Stimulated activated effector memory CD8-positive, alpha-beta T cell treated with anti-CD3 and anti-CD28 coated beads, Interleukin-12 subunit alpha, Interleukin-12 subunit beta, amount 100 ng/mL, for 72 hours (primary cell): ENCODE measurements at regions not wholly inside any gene's neighbourhood (a gene's known extent, or its start where the extent isn't known, plus 50 kb on each side); places are given as distances from the start of the nearest gene placed in this dataset.
"Not testable (repeated sequence)": the region's sequence is repeated elsewhere in the genome, so short reads cannot be mapped to it uniquely, and the experiment has no call there.

Experiments used
- ATAC-seq: fragments of 150-1000 bp; cut with Tn5 transposase; 2 replicates; pipeline ENCODE4 v1.10.0; 2021
- DNase-seq, 2 donors: peaks; one replicate each; pipeline ENCODE4 v3.0.0; 2021 to 2022; ENCODE audit warnings: low spot score in 2 of 2
- H3K27ac Mint-ChIP-seq: one replicate; pipeline ENCODE4 v1.8.0; 2022; ENCODE audit warnings: mild to moderate bottlenecking, mixed read lengths
- H3K36me3 Mint-ChIP-seq: one replicate; pipeline ENCODE4 v1.8.0; 2022; ENCODE audit warnings: mild to moderate bottlenecking, mixed read lengths
- H3K4me1 Mint-ChIP-seq: one replicate; pipeline ENCODE4 v1.8.0; 2022; ENCODE audit warnings: mixed read lengths
- H3K4me3 Mint-ChIP-seq: one replicate; pipeline ENCODE4 v1.8.0; 2022; ENCODE audit warnings: mild to moderate bottlenecking, mixed read lengths
- H3K9me3 Mint-ChIP-seq: one replicate; pipeline ENCODE4 v1.8.0; 2022; ENCODE audit warnings: mixed read lengths

- DNase-seq, H3K9me3 Mint-ChIP-seq, H3K4me1 Mint-ChIP-seq, H3K36me3 Mint-ChIP-seq, ATAC-seq, H3K4me3 Mint-ChIP-seq, H3K27ac Mint-ChIP-seq: not testable (repeated sequence)
These were observed 453.9 kb downstream of the RPIA start for GRCh38 chr2:89145342-89145741.

GRCh38 chr2:89148256-89148655 lies 456.8 kb downstream of the RPIA start:
- H3K4me1 Mint-ChIP-seq, DNase-seq, H3K9me3 Mint-ChIP-seq, H3K36me3 Mint-ChIP-seq, H3K4me3 Mint-ChIP-seq, H3K27ac Mint-ChIP-seq, ATAC-seq: not testable (repeated sequence)

- H3K4me1 Mint-ChIP-seq, H3K27ac Mint-ChIP-seq, DNase-seq, ATAC-seq, H3K9me3 Mint-ChIP-seq, H3K36me3 Mint-ChIP-seq, H3K4me3 Mint-ChIP-seq: not testable (repeated sequence)
These were observed 460.2 kb downstream of the RPIA start for GRCh38 chr2:89151699-89152098.

DNA sequence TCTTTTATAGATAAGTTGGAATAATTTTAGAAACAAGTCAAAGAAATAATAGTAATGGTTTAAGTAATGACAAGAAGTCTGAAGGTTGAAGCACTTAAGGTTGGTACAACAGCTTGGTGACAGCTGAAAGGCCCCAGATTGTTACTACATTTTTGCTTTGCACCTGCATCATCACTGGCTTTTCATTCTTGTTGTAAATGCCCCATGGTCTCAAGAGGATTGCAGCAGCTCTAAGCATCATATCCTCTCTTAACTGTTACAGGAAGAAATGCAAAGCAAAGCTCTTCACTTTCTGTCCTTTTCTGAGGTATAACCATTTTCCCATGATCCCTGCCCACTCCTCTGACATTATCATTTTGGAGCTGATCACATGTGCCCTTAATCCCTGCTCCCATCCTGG lies 461.0 kb downstream of the RPIA start:
- H3K4me3 Mint-ChIP-seq, DNase-seq, H3K9me3 Mint-ChIP-seq, ATAC-seq, H3K27ac Mint-ChIP-seq, H3K4me1 Mint-ChIP-seq, H3K36me3 Mint-ChIP-seq: not testable (repeated sequence)

DNA sequence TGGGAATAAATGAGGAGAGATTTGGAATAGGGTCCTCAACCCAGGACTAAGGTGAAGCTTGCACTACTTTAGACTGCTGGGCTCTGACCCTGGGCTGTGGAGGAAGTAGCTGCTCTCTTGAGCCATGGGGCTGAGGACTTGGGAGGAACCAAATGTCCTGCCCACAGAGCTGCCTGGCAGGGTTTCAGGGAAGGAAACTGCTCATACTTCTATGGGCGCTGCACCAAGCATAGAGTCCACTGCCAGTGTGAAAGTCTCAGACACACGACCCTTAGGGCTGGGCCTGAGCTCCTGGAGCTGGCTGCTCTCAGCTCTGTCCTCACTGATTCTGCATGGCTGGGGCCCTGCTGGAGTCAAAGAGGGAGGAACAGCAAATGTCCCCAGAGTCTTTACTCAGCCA lies 461.7 kb downstream of the RPIA start:
- not testable (repeated sequence) for H3K36me3 Mint-ChIP-seq, DNase-seq, H3K9me3 Mint-ChIP-seq, H3K27ac Mint-ChIP-seq, H3K4me1 Mint-ChIP-seq, H3K4me3 Mint-ChIP-seq
- ATAC-seq = peak; percentile 32

GRCh38 chr2:89154247-89154682 lies 462.8 kb downstream of the RPIA start:
- DNase-seq, H3K4me1 Mint-ChIP-seq, H3K9me3 Mint-ChIP-seq, H3K27ac Mint-ChIP-seq, ATAC-seq, H3K4me3 Mint-ChIP-seq, H3K36me3 Mint-ChIP-seq: not testable (repeated sequence)

GRCh38 chr2:89160306-89160705 lies 468.8 kb downstream of the RPIA start:
- not testable (repeated sequence) for ATAC-seq, H3K4me3 Mint-ChIP-seq, H3K27ac Mint-ChIP-seq, H3K9me3 Mint-ChIP-seq, H3K4me1 Mint-ChIP-seq, DNase-seq, H3K36me3 Mint-ChIP-seq

GRCh38 chr2:89161626-89162025 lies 470.2 kb downstream of the RPIA start:
- not testable (repeated sequence) for H3K4me1 Mint-ChIP-seq, H3K27ac Mint-ChIP-seq, H3K4me3 Mint-ChIP-seq, ATAC-seq, H3K9me3 Mint-ChIP-seq, DNase-seq, H3K36me3 Mint-ChIP-seq

- not testable (repeated sequence) for H3K4me1 Mint-ChIP-seq, H3K9me3 Mint-ChIP-seq, DNase-seq, H3K4me3 Mint-ChIP-seq, ATAC-seq, H3K27ac Mint-ChIP-seq, H3K36me3 Mint-ChIP-seq
These were observed 479.2 kb downstream of the RPIA start for GRCh38 chr2:89170506-89171173.

GRCh38 chr2:89171174-89171519 lies 479.7 kb downstream of the RPIA start:
- not testable (repeated sequence) for H3K4me1 Mint-ChIP-seq, DNase-seq, H3K9me3 Mint-ChIP-seq, H3K27ac Mint-ChIP-seq, H3K36me3 Mint-ChIP-seq, ATAC-seq, H3K4me3 Mint-ChIP-seq

DNA sequence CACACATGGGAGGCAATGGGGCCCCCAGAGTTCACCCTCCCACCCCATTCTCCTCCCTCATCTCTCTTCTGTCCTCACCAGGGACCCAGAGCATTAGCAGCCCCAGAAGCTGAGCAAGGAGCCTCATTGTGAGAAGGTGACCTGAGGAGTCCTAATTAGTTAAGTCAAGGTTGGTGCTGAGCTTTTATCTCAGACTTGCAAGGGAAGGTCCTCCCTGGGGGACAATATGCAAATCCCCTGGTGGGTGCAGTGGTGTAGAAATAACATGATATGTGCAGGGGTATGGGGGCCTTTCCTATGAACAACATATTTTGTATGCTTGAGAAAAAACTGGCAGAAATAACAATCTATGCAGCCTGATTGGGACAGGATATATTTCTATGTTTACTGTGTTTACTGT lies 485.5 kb downstream of the RPIA start:
- H3K4me3 Mint-ChIP-seq, ATAC-seq, H3K36me3 Mint-ChIP-seq, H3K4me1 Mint-ChIP-seq, H3K27ac Mint-ChIP-seq, H3K9me3 Mint-ChIP-seq, DNase-seq: not testable (repeated sequence)

- not testable (repeated sequence) for ATAC-seq, H3K4me3 Mint-ChIP-seq, H3K9me3 Mint-ChIP-seq, H3K27ac Mint-ChIP-seq, DNase-seq, H3K36me3 Mint-ChIP-seq, H3K4me1 Mint-ChIP-seq
These were observed 490.7 kb downstream of the RPIA start for GRCh38 chr2:89182221-89182620.

DNA sequence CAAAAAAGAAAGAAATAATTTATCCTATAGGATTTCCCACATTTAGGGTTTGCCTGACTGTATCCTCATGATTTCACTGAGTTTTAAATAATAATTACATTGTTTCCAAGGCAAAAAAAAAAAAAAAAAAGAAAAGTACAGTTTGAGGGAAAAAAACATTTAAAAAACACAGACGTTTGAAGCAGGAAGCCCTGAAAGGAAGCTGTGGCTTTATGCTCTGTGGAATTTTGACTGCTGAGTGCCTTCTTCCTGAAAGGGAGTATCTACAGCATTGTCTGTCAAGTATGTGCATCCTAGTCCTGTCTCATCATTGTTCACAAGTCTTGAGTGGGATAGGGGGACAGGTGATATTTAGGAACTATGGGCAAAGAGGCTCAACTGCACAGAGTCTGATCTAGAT lies 493.3 kb downstream of the RPIA start:
- H3K4me1 Mint-ChIP-seq, H3K27ac Mint-ChIP-seq, H3K36me3 Mint-ChIP-seq, DNase-seq, H3K9me3 Mint-ChIP-seq, H3K4me3 Mint-ChIP-seq, ATAC-seq: not testable (repeated sequence)

- H3K4me3 Mint-ChIP-seq, H3K36me3 Mint-ChIP-seq, ATAC-seq, H3K4me1 Mint-ChIP-seq, H3K27ac Mint-ChIP-seq, H3K9me3 Mint-ChIP-seq, DNase-seq: not testable (repeated sequence)
These were observed 504.3 kb downstream of the RPIA start for GRCh38 chr2:89195636-89196251.

DNA sequence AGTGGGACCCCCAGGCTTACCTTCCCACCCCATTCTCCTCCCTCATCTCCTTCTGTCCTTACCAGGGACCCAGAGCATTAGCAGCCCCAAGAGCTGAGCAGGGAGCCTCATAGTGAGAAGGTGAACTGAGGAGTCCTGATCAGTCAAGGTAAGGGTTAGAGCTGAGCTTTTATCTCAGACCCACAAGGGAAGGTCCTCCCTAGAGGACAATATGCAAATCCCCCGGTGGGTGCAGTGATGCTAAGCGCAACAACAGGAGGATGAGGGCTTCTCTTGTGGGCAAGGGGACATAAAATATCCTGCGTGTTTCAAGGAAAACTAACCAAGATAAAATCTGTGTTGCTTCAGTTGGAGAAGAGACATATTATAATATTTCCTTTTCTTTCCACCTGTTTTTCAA lies 505.2 kb downstream of the RPIA start:
- not testable (repeated sequence) for H3K4me1 Mint-ChIP-seq, DNase-seq, ATAC-seq, H3K9me3 Mint-ChIP-seq, H3K36me3 Mint-ChIP-seq, H3K4me3 Mint-ChIP-seq, H3K27ac Mint-ChIP-seq

DNA sequence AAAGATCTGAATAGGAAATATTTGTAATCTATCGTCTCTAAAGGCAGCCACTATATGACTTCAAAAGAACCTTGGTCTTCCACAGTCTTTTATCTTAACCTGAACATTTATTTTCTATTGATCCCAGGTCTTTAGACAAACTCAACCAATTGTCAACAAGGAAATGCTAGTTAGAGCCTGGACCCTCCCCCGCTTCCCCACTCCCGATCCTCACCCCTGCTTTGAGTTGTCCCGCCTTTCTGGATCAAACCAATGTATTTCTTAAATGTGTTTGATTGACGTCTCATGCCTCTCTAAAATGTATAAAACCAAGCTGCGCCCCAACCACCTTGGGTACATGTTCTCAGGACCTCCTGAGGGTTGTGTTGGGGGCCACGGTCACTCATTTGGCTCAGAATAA lies 506.6 kb downstream of the RPIA start:
- H3K36me3 Mint-ChIP-seq = not testable (repeated sequence)

More for the DNA sequence above, 506.6 kb downstream of the RPIA start:
- DNase-seq, H3K4me3 Mint-ChIP-seq, H3K27ac Mint-ChIP-seq, H3K9me3 Mint-ChIP-seq, ATAC-seq, H3K4me1 Mint-ChIP-seq: not testable (repeated sequence)
